HG03439 (cell line): ENCODE measurements at regions not wholly inside any gene's neighbourhood (a gene's known extent, or its start where the extent isn't known, plus 50 kb on each side); places are given as distances from the start of the nearest gene placed in this dataset.

Source experiments
- ATAC-seq: cut with Tn5 transposase; IDR thresholded peaks from one replicate; pipeline ENCODE4 v1.9.1; 2021; ENCODE audit warnings: mild to moderate bottlenecking, moderate library complexity; ENCODE audit not compliant: unreplicated experiment

GRCh38 chr13:104160536-104160935, 1094.3 kb upstream of the SLC10A2 start:
- no peak for ATAC-seq

GRCh38 chr13:104143760-104144416, 1077.7 kb upstream of the SLC10A2 start:
- ATAC-seq: no peak

GRCh38 chr13:104140552-104140951, 1074.3 kb upstream of the SLC10A2 start:
- no peak for ATAC-seq

- ATAC-seq: no peak
Measured at GRCh38 chr13:104137416-104137815, 1071.2 kb upstream of the SLC10A2 start.

GRCh38 chr13:104132849-104133248, 1066.6 kb upstream of the SLC10A2 start:
- ATAC-seq: no peak

- no peak for ATAC-seq
Measured at GRCh38 chr13:104114101-104114500, 1047.9 kb upstream of the SLC10A2 start.

- no peak for ATAC-seq
Measured at GRCh38 chr13:104111031-104111430, 1044.8 kb upstream of the SLC10A2 start.

- no peak for ATAC-seq
Measured at GRCh38 chr13:104106705-104107393, 1040.6 kb upstream of the SLC10A2 start.

GRCh38 chr13:104105418-104106355, 1039.5 kb upstream of the SLC10A2 start:
- ATAC-seq: no peak

GRCh38 chr13:104099750-104100149, 1033.5 kb upstream of the SLC10A2 start:
- no peak for ATAC-seq

- ATAC-seq: no peak
Measured at GRCh38 chr13:104098421-104098820, 1032.2 kb upstream of the SLC10A2 start.

GRCh38 chr13:104086759-104087158, 1020.5 kb upstream of the SLC10A2 start:
- no peak for ATAC-seq

- ATAC-seq: no peak
Measured at GRCh38 chr13:104086210-104086609, 1020.0 kb upstream of the SLC10A2 start.

- no peak for ATAC-seq
Measured at GRCh38 chr13:104085611-104086010, 1019.4 kb upstream of the SLC10A2 start.

- ATAC-seq: no peak
Measured at GRCh38 chr13:104074326-104074725, 1008.1 kb upstream of the SLC10A2 start.

GRCh38 chr13:104071806-104072205, 1005.6 kb upstream of the SLC10A2 start:
- no peak for ATAC-seq

GRCh38 chr13:104065328-104065727, 999.1 kb upstream of the SLC10A2 start:
- no peak for ATAC-seq

GRCh38 chr13:104057861-104058260, 991.6 kb upstream of the SLC10A2 start:
- no peak for ATAC-seq

- no peak for ATAC-seq
Measured at GRCh38 chr13:104045907-104046306, 979.7 kb upstream of the SLC10A2 start.

GRCh38 chr13:104043184-104043583, 977.0 kb upstream of the SLC10A2 start:
- no peak for ATAC-seq

- no peak for ATAC-seq
Measured at GRCh38 chr13:104034891-104035290, 968.7 kb upstream of the SLC10A2 start.

GRCh38 chr13:104025303-104025702, 959.1 kb upstream of the SLC10A2 start:
- no peak for ATAC-seq
